ENCODE measurements at regions not wholly inside any gene's neighbourhood (a gene's known extent, or its start where the extent isn't known, plus 50 kb on each side); places are given as distances from the start of the nearest gene placed in this dataset.

DNA sequence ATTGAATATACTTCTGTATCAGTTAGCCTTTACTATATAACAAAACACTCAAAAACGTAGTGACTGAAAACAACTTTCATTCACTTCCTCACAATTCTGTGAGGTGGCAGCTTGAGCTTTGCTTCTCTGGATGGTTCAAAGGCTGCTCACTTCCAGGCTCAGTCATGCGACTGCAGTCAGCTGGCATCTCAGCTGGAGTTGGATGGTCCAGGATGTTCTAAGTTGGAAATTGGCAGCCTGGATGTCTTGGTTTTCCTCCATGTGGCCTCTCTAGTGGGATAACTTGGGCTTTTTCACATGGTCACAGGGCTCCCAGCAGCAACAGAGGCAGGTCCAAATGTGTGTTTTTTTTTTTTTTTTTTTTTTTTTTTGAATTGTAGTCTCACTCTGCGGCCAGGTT lies 204.4 kb downstream of the LACC1 start:
- DNase-seq (ENCODE audit: low read depth), result no peak
- no peak overlapping the region for H3K4me3 ChIP-seq (ENCODE audit: low read length)
- TF ChIP-seq CTCF (conservative IDR thresholded peaks at IDR 0.05; ENCODE audit: low read length), result no peak

- no peak for DNase-seq (ENCODE audit: low read depth)
Measured at GRCh38 chr13:44086389-44086788, 206.7 kb downstream of the LACC1 start.

GRCh38 chr13:44088411-44088810 lies 208.7 kb downstream of the LACC1 start:
- no peak overlapping the region for H3K4me3 ChIP-seq (ENCODE audit: low read length)
- TF ChIP-seq CTCF (conservative IDR thresholded peaks at IDR 0.05; ENCODE audit: low read length), result no peak
- no peak for DNase-seq (ENCODE audit: low read depth)

More at GRCh38 chr13:44086389-44086788, 206.7 kb downstream of the LACC1 start:
- no peak for TF ChIP-seq CTCF (conservative IDR thresholded peaks at IDR 0.05; ENCODE audit: low read length)
- H3K4me3 ChIP-seq (ENCODE audit: low read length), result no peak overlapping the region

DNA sequence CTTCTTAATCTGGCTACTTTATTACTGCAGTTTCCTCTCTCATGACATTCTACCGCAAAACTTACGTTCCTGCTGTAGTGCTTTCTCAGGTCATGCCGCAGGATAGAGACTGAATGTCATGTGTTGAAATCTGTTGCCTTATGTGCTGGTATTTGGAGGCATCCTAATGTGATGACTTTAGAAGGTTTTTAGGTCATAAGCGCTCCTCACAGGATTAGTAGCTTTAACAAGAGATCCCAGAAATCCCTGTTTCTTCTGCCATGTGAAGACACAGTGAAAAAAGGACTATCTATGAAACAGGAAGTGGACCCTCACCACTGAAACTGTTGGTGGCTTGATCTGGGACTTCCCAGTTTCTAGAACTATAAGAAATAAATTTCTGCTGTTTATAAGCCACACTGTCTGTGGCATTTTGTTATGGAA lies 209.3 kb downstream of the LACC1 start:
- peak; percentile 2 for DNase-seq (ENCODE audit: low read depth)
- no peak overlapping the region for H3K4me3 ChIP-seq (ENCODE audit: low read length)
- no peak for TF ChIP-seq CTCF (conservative IDR thresholded peaks at IDR 0.05; ENCODE audit: low read length)

GRCh38 chr13:44089452-44089851 lies 209.7 kb downstream of the LACC1 start:
- TF ChIP-seq CTCF (conservative IDR thresholded peaks at IDR 0.05; ENCODE audit: low read length), result no peak
- DNase-seq (ENCODE audit: low read depth), result peak; percentile 55
- no peak overlapping the region for H3K4me3 ChIP-seq (ENCODE audit: low read length)

DNA sequence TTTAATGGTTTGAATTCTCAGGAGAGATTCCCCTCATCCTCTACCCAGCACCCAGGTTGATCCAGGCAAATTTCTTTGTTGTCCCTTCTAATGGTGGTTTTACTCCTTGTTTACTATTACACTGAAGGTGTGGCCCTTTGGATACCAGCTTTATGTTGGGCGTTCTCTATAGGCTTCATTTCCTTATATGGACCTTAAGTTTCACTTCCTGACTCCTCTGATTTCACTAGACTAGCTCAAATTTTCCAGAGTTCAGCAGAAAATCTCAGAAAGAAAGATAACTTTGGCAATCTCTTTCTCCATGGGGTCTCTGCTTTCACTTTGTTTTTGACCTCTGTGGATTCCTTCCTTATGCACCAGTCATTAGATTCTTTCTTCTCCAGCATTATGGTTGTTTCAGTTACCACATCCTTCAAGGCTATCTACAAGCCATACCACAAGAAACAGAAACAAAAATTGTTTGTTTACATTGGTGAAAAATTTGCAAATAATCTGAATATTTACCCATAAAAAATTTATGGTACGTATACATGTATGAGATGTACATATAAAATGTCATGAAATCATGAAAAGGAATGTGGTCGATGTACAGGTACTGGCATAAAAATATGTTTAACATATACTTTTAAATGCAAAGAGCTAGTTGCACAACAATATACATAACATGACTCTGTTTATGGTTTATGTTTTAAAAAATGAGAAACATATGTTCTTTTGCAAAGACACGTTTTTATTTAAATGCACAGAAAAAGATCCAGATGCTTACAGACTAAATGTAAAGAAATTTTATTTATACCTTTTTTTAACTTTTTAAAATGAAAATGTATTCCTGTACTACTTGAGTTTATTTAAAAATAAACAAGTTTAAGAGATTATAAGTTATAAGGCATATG lies 212.6 kb downstream of the LACC1 start:
- H3K4me3 ChIP-seq (ENCODE audit: low read length), result no peak overlapping the region
- no peak for DNase-seq (ENCODE audit: low read depth)
- no peak for TF ChIP-seq CTCF (conservative IDR thresholded peaks at IDR 0.05; ENCODE audit: low read length)

Measured in AG10803 (cell line).